Activated CD8-positive, alpha-beta T cell treated with anti-CD3 and anti-CD28 coated beads, Interleukin-2, amount 10 ng/mL, durations not matched to agents 7 days and 5 days (primary cell): ENCODE measurements at regions not wholly inside any gene's neighbourhood (a gene's known extent, or its start where the extent isn't known, plus 50 kb on each side); places are given as distances from the start of the nearest gene placed in this dataset.

Source experiments
- ATAC-seq: fragments of 150-1000 bp; cut with Tn5 transposase; one replicate; pipeline ENCODE4 v1.10.0; 2021; ENCODE audit warnings: moderate library complexity
- CTCF ChIA-PET: fragments of 350-600 bp; sonication (Branson Sonifier 250); formaldehyde crosslinking; loops from one replicate; lab custom pipeline; 2021; ENCODE audit warnings: antibody characterized with exemption; lab: Charles Lee
- POLR2A ChIA-PET: fragments of 350-600 bp; sonication (Branson Sonifier 250); formaldehyde crosslinking; loops from one replicate; lab custom pipeline; 2021; ENCODE audit warnings: antibody characterized with exemption; lab: Charles Lee
- DNase-seq: peaks from one replicate; pipeline ENCODE4 v3.0.0-alpha.2; 2020
- H3K27ac Mint-ChIP-seq: one replicate; pipeline ENCODE4 v1.8.0; 2021; ENCODE audit warnings: mild to moderate bottlenecking, mixed read lengths
- H3K27me3 Mint-ChIP-seq: one replicate; pipeline ENCODE4 v1.8.0; 2021; ENCODE audit warnings: low read depth, mixed read lengths
- H3K36me3 Mint-ChIP-seq: one replicate; pipeline ENCODE4 v1.8.0; 2021; ENCODE audit warnings: low read depth, mixed read lengths
- H3K4me1 Mint-ChIP-seq: one replicate; pipeline ENCODE4 v1.8.0; 2021; ENCODE audit warnings: low read depth, mixed read lengths
- H3K4me3 Mint-ChIP-seq: one replicate; pipeline ENCODE4 v1.8.0; 2021; ENCODE audit warnings: mild to moderate bottlenecking, mixed read lengths
- H3K9me3 Mint-ChIP-seq: one replicate; pipeline ENCODE4 v1.8.0; 2022; ENCODE audit warnings: mixed read lengths; ENCODE audit not compliant: insufficient read depth

DNA sequence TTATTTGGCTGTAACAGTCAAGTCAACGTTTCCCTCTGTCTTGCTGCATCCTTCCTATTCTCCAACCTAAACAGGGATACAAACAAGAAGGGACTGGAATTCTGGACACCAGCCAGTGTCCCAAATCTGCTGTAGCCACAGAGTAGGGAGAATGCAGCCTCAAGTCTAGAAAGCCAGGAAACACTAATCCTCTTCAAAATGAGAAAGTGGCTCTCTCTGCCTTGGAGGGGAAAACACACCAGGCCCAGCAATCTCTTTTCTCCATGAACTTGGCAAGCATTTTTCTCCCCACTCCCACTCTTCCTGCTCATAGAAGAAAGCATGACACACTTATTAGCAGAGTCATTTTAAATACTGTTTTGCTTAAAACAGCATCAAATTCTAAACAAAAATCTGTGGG lies 781.7 kb downstream of the SQOR start:
- ChIA-PET CTCF (no interaction called here), POLR2A (no interaction called here)
- no peaks in the 10 kb centered on the region for H3K27me3 Mint-ChIP-seq
- peaks cover 8% of the 10 kb centered on the region for H3K9me3 Mint-ChIP-seq
- no peaks in the 10 kb centered on the region for H3K4me1 Mint-ChIP-seq
- H3K36me3 Mint-ChIP-seq: no peaks in the 10 kb centered on the region
- ATAC-seq (no peak), DNase-seq (no peak)
- H3K27ac Mint-ChIP-seq: no peak overlapping the region
- no peak overlapping the region for H3K4me3 Mint-ChIP-seq

DNA sequence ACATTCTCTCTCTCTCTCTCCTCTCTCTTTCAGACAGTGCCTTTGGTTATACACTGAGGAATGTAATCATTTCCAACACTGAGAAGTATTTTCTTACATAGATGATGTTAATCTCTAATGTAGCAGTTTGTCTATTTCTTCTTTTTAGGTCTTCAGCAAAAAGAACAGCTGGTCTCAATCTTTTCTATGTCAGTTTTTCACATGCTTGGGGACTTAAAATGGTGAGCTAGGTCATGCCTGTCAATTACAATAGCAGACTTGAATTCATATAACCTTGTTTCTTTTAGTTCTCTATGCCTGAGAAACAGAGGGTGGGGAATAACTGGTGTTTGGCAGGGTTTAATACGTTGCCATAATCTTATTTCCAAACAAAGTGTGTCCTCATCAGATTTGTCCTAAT lies 786.2 kb downstream of the SQOR start:
- H3K36me3 Mint-ChIP-seq: no peaks in the 10 kb centered on the region
- no peak for ATAC-seq
- CTCF ChIA-PET: no interaction called here
- POLR2A ChIA-PET: no interaction called here
- H3K27ac Mint-ChIP-seq: no peak overlapping the region
- no peak for DNase-seq
- no peak overlapping the region for H3K4me3 Mint-ChIP-seq
- peaks cover 9% of the 10 kb centered on the region for H3K9me3 Mint-ChIP-seq
- H3K4me1 Mint-ChIP-seq: no peaks in the 10 kb centered on the region
- H3K27me3 Mint-ChIP-seq: no peaks in the 10 kb centered on the region

DNA sequence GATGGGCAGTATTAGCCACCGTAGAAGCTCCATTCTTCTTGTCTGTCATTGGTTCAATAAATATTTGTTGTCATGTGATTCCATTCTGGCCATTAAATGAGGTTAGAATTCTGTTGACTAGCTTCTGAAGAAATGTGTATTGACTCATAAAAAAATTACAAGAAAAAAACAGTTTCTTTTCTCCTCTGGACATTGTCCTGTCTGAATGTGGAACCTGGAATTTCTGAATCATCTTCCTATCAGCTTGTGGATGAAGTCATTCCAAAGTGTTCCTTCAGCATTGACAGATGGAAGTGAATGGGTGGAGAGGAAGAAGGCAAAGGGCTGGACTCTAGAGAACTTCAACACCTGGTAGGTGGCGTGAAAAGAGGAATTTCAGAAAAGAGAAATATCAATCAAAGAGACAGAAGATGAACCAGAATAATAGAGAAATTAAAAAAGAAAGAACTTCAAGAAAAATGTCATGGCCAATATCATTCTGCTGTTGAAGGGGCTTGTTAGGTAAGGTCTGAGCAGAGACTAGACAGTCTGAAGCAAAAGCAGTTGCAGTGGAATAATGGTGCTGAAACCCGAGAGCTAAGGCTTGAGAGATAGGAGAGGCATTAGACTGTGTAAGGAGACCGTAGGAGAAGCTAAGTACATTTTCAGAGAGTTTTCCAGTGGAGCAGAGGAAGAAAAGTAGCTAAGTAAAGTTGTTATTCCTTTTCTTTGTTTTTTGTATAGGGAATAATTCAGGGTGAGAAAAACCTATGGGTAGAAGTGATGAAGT lies 806.6 kb downstream of the SQOR start:
- no peaks in the 10 kb centered on the region for H3K36me3 Mint-ChIP-seq
- H3K27ac Mint-ChIP-seq: no peak overlapping the region
- H3K4me3 Mint-ChIP-seq: no peak overlapping the region
- peaks cover 15% of the 10 kb centered on the region for H3K9me3 Mint-ChIP-seq
- H3K4me1 Mint-ChIP-seq: no peaks in the 10 kb centered on the region
- no peaks in the 10 kb centered on the region for H3K27me3 Mint-ChIP-seq
- ChIA-PET CTCF (no interaction called here), POLR2A (no interaction called here)
- DNase-seq (no peak), ATAC-seq (no peak)

DNA sequence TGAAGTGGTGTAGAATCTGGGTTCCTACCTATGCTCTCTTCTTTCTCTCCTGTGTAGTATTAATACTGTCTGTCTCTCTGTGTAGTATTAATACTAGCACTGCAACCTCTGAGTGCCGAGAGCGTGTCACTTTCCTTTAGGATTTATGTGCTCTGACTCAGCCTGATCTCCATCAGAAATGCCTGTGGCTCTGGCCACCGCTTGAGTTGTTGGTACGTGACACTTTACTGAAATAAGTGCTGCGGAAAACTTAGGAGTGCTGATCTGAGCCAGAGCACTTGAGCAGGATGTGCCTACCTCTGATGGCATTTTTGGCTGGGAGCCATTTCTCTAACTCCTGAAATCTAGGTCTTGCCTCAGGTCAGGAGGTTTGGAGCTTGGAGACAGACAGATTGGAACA lies 807.4 kb downstream of the SQOR start:
- Mint-ChIP-seq H3K36me3 (no peaks in the 10 kb centered on the region), H3K27ac (no peak overlapping the region), H3K27me3 (no peaks in the 10 kb centered on the region), H3K9me3 (peaks cover 15% of the 10 kb centered on the region), H3K4me3 (no peak overlapping the region), H3K4me1 (no peaks in the 10 kb centered on the region)
- CTCF ChIA-PET: no interaction called here
- ATAC-seq (no peak), DNase-seq (no peak)
- POLR2A ChIA-PET: no interaction called here

DNA sequence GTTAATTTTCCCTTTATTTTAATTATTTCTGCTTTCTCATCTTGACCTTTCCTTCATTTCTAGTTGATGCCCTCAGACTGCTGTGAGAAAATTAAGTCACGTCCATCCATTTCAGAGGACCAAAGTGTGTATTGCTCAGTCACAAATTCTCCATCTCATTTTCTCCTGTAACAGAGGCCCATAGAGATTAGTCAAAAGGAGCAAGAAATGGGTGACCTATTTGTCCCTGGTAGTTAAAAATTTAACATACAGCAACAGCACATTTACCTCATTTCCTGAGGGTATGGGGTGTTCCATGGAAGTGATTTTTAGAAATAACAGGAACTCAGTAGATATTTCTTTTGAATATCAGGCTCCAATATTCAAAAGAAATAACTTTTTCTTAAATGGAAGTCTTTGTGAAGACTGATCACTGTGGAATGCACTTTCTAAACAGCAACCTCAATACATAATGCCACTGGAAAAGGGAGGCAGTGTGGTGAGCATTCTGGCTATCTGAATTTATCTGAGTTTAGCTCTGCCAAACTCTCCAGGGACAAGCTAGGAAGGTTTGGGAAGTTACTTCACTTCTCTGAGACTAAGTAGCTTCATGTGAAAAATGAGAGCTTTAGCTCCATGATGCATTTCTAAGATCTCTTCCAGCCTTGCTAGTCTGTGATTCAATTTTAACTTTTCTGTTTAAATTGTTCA lies 808.2 kb downstream of the SQOR start:
- H3K27me3 Mint-ChIP-seq: no peaks in the 10 kb centered on the region
- peaks cover 15% of the 10 kb centered on the region for H3K9me3 Mint-ChIP-seq
- DNase-seq (no peak), ATAC-seq (no peak)
- H3K4me1 Mint-ChIP-seq: no peaks in the 10 kb centered on the region
- CTCF ChIA-PET: no interaction called here
- POLR2A ChIA-PET: no interaction called here
- no peak overlapping the region for H3K4me3 Mint-ChIP-seq
- H3K27ac Mint-ChIP-seq: no peak overlapping the region
- no peaks in the 10 kb centered on the region for H3K36me3 Mint-ChIP-seq

DNA sequence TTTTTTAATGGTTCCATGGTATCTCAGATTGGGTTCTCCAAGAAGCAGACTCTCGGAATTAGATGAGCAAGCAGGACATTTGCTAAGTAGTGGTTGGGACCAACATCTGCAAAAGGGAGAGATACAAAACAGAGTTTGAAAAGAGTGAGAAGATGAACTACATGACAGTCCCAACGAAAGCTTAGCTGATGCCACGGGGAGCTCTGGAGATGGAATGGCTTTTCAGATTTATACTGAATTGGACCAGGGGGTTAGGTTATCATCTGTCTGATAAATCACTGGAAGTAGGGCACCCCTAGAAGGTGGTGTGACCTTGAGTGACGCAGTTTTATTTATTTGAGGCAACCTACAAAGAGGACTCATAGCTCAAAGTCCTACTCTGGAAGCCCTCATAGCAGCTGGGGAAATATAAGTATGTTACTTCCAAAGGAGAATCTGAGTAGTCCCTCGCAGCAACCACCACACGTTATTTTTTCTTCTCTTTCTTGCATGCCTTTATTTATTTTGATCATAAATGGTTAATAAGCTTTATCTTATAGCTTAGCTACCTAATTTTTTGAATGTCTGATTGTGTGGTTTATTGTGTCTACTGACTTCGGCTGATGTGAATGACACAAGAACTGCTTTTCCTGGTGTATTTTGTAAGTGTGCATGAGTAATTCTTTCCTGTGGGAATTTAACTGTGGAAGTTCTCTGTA lies 815.4 kb downstream of the SQOR start:
- Mint-ChIP-seq H3K27ac (no peak overlapping the region), H3K36me3 (no peaks in the 10 kb centered on the region)
- CTCF ChIA-PET: no interaction called here

DNA sequence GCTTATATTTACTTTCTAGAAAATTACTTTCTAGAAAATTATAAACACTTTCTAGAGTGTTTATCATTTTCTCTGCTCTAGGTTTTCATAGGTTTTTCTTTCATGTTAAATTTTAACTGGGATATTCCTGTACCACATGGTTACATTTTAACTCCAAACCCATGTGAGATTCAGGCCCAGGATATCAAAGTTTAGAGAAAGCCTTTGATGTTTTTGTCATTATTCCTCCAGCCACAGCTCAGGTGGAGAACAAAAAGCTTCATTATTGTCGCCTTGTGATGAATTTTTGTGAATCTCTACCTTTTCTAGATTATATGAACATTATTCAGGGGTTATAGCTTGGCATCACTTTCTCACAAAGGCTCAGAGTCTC lies 816.0 kb downstream of the SQOR start:
- no peak for ATAC-seq
- no peaks in the 10 kb centered on the region for H3K36me3 Mint-ChIP-seq
- H3K27ac Mint-ChIP-seq: no peak overlapping the region
- H3K9me3 Mint-ChIP-seq: peaks cover 16% of the 10 kb centered on the region
- CTCF ChIA-PET: no interaction called here
- no peak for DNase-seq
- POLR2A ChIA-PET: no interaction called here
- H3K27me3 Mint-ChIP-seq: no peaks in the 10 kb centered on the region
- H3K4me1 Mint-ChIP-seq: no peaks in the 10 kb centered on the region
- H3K4me3 Mint-ChIP-seq: no peak overlapping the region

More for the DNA sequence above, 815.4 kb downstream of the SQOR start:
- Mint-ChIP-seq H3K9me3 (peaks cover 22% of the 10 kb centered on the region), H3K4me3 (no peak overlapping the region), H3K4me1 (no peaks in the 10 kb centered on the region), H3K27me3 (no peaks in the 10 kb centered on the region)
- no peak for ATAC-seq
- POLR2A ChIA-PET: no interaction called here
- no peak for DNase-seq

DNA sequence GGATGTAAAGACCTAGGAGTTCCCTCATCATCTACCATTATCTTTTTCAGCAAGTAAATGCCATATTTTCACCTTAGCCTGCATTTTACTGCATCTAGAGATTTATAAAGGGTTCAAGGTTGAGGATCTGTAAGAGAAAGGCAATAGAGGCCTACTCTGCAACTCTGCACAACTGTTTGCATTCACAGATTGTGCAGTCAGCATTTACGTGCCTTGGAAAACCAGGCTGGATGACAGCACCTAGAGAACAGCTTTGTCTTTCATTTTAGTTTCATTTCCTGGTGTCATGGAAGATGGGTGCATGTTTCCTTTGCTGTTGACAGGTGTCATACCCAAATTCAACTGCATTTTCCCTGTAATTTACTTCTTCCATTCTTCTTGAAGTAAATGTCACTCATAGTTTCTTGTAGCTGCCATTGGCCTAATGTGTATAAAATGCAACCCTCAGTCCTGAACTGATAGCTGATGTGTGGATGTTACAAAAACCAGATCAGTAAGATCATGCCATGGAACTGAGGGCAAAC lies 817.5 kb downstream of the SQOR start:
- POLR2A ChIA-PET: no interaction called here
- Mint-ChIP-seq H3K4me3 (no peak overlapping the region), H3K36me3 (no peaks in the 10 kb centered on the region), H3K9me3 (peaks cover 14% of the 10 kb centered on the region), H3K27me3 (no peaks in the 10 kb centered on the region), H3K27ac (no peak overlapping the region), H3K4me1 (no peaks in the 10 kb centered on the region)
- DNase-seq (no peak), ATAC-seq (no peak)
- CTCF ChIA-PET: no interaction called here

DNA sequence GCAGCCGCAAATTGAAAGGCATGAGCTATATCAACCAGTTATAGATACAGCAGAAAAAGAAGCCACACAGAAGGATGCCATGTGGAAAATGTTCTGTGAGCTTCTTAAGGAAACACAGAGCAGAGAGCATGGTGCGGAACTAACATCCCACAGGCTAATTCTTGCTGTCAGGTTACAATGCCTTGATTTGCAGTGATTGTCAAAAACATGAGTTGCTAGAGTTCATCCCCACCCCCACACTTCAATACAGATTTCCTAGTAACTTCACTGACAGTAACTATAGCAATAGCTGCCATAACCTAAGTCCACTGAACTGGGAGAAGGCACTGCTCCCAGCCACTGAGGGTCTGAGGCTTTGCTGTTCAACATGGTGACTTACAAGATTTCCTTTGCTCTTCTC lies 821.6 kb downstream of the SQOR start:
- H3K27ac Mint-ChIP-seq: no peak overlapping the region
- CTCF ChIA-PET: no interaction called here
- DNase-seq (no peak), ATAC-seq (no peak)
- no peaks in the 10 kb centered on the region for H3K27me3 Mint-ChIP-seq
- no peaks in the 10 kb centered on the region for H3K36me3 Mint-ChIP-seq
- no peak overlapping the region for H3K4me3 Mint-ChIP-seq
- no peaks in the 10 kb centered on the region for H3K4me1 Mint-ChIP-seq
- peaks cover 7% of the 10 kb centered on the region for H3K9me3 Mint-ChIP-seq
- POLR2A ChIA-PET: no interaction called here

DNA sequence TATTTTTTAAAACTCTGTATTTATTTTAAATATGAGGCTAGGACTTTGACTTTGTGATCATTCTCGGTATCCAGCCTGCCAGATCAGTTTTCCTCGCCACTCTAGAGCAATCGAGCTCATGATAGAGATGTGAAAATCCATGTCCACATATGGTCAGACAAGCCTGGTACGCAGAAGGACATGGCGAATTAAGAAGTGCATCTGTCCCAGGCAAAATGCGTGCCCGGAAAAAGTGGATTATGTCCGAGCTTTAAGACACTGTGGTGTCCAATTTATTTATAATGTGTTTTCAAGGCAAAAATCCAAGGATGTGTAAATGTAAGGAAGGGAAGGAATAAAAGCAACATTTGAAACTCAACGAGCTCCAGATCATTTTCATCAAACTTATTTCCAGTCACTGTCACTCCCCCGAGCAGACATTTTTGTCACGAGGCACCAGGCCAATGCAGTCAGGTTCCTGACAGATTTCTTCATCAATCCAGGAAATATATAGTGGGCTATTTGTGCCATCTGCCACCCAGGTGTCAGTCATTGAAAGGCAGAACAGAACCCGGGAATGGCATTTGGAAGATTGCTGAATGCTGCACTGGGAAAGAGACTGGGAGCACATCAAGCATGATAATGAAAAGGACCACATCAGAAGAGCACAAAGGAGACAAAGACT lies 825.7 kb downstream of the SQOR start:
- ChIA-PET POLR2A (no interaction called here), CTCF (no interaction called here)
- Mint-ChIP-seq H3K27ac (no peak overlapping the region), H3K27me3 (no peaks in the 10 kb centered on the region), H3K4me3 (no peak overlapping the region), H3K9me3 (peaks cover 10% of the 10 kb centered on the region), H3K4me1 (no peaks in the 10 kb centered on the region), H3K36me3 (no peaks in the 10 kb centered on the region)
- DNase-seq: no peak
- ATAC-seq: no peak

DNA sequence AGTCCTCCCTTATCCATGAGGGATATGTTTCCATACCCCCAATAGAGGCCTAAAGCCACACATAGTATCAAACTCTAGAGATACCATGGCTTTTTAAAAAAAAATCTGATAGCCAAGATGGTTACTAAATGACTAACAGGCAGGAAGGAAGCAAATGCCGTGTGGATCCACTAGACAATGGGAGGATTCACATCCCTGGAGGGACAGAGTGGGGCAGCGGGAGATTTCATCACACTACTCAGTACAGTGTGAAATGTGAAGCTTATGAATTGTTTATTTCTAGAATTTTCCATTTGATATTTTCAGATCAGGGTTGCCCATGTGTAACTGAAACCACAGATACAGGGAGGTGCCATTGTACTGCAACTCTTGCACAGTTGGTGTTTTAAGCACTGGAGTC lies 826.6 kb downstream of the SQOR start:
- DNase-seq (no peak), ATAC-seq (no peak)
- H3K9me3 Mint-ChIP-seq: peaks cover 10% of the 10 kb centered on the region
- H3K4me3 Mint-ChIP-seq: no peak overlapping the region
- H3K36me3 Mint-ChIP-seq: no peaks in the 10 kb centered on the region
- H3K4me1 Mint-ChIP-seq: no peaks in the 10 kb centered on the region
- H3K27me3 Mint-ChIP-seq: no peaks in the 10 kb centered on the region
- ChIA-PET POLR2A (no interaction called here), CTCF (no interaction called here)
- H3K27ac Mint-ChIP-seq: no peak overlapping the region

DNA sequence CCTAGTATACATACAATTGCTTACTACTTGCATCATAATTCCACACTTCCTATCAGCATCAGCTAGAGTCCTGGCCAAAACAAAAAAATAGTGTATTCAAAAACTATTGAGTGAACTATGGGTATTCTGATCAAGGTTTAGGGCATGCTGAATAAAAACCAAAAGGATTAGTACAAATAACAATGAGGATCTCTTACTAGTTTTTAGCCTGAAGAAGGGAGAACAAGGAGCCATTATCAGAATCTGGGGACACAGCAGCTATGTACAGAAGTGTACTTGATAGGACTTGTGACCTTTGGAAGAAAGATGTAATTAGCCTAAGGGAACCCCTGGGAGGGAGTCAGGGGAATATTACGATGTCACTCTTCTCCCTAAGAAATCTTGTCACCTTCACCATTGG lies 832.2 kb downstream of the SQOR start:
- H3K27me3 Mint-ChIP-seq: no peaks in the 10 kb centered on the region
- ChIA-PET POLR2A (no interaction called here), CTCF (no interaction called here)
- ATAC-seq (no peak), DNase-seq (no peak)
- no peak overlapping the region for H3K27ac Mint-ChIP-seq
- H3K4me3 Mint-ChIP-seq: no peak overlapping the region
- H3K4me1 Mint-ChIP-seq: no peaks in the 10 kb centered on the region
- no peaks in the 10 kb centered on the region for H3K36me3 Mint-ChIP-seq
- H3K9me3 Mint-ChIP-seq: peaks cover 3% of the 10 kb centered on the region
